ENCODE measurements at regions not wholly inside any gene's neighbourhood (a gene's known extent, or its start where the extent isn't known, plus 50 kb on each side); places are given as distances from the start of the nearest gene placed in this dataset.

- H3K4me2 ChIP-seq (ENCODE audit: low read depth, low read length): no peak overlapping the region
- CTCF ChIA-PET (ENCODE audit: low intra/inter-chr PET ratio, low total read pairs): no interaction called here
- H2AFZ ChIP-seq (ENCODE audit: low read length): no peak overlapping the region
- H3K9me3 ChIP-seq (ENCODE audit: low read length): no peaks in the 10 kb centered on the region
- WGBS (ENCODE audit: low lambda C conversion rate): 66% methylated on average over 11 of the region's 27 CpGs
- H3K79me2 ChIP-seq (ENCODE audit: insufficient read depth, low read length): no peaks in the 10 kb centered on the region
- intact Hi-C loops (cut with micrococcal nuclease; ENCODE audit: unreplicated experiment) (no loop called here), in situ Hi-C loops (cut with HindIII; ENCODE audit: extremely low pct_ligation_motif_present, low pct_unique_long_range_greater_than_20kb) (no loop called here)
- 0 out of 5 replicates have a peak, but pooled peaks cover 0 to 6% of the 10 kb centered on the region in 2 experiments for H3K27me3 ChIP-seq (ENCODE audit: control insufficient read depth in 1 of 2, insufficient read depth in 2 of 2, low read length in 2 of 2)
- BruUV-seq (replicated peaks): no TSS peak
- no peak overlapping the region for H3K4me3 ChIP-seq (replicated peaks in 1 of 3; ENCODE audit: insufficient read depth in 1 of 3, low read depth in 2 of 3, low read length in 3 of 3)
- no peaks in the 10 kb centered on the region for H3K4me1 ChIP-seq (ENCODE audit: insufficient read depth, low read length)
- H3K9ac ChIP-seq (ENCODE audit: insufficient read depth, low read depth, low read length): no peak overlapping the region
- POLR2A ChIA-PET: no interaction called here
- no peaks in the 10 kb centered on the region for H3K36me3 ChIP-seq (replicated peaks in 1 of 2; ENCODE audit: control insufficient read depth in 1 of 2, insufficient read depth in 2 of 2, low read length in 2 of 2)
- H3K27ac ChIP-seq (ENCODE audit: extremely low read length, insufficient read depth, low read length): no peak overlapping the region
- no peaks in the 10 kb centered on the region for H4K20me1 ChIP-seq (ENCODE audit: insufficient read depth, low read length)
- ATAC-seq (peak; percentile 81), DNase-seq (ENCODE audit: low spot score) (peak; percentile 31), FAIRE-seq (no peak)
- TF ChIP-seq, protein P1, sequence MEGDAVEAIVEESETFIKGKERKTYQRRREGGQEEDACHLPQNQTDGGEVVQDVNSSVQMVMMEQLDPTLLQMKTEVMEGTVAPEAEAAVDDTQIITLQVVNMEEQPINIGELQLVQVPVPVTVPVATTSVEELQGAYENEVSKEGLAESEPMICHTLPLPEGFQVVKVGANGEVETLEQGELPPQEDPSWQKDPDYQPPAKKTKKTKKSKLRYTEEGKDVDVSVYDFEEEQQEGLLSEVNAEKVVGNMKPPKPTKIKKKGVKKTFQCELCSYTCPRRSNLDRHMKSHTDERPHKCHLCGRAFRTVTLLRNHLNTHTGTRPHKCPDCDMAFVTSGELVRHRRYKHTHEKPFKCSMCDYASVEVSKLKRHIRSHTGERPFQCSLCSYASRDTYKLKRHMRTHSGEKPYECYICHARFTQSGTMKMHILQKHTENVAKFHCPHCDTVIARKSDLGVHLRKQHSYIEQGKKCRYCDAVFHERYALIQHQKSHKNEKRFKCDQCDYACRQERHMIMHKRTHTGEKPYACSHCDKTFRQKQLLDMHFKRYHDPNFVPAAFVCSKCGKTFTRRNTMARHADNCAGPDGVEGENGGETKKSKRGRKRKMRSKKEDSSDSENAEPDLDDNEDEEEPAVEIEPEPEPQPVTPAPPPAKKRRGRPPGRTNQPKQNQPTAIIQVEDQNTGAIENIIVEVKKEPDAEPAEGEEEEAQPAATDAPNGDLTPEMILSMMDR (CRISPR knock-in tag; IDR thresholded peaks at IDR 0.05): peak; percentile 59
- no peak for TF ChIP-seq ZNF614 (CRISPR knock-in tag; IDR thresholded peaks at IDR 0.05; ENCODE audit: borderline replicate concordance)
These were observed 1079.4 kb downstream of the TMEM121 start for GRCh38 chr14:106605548-106606448.

- no peak overlapping the region for H3K27ac ChIP-seq (ENCODE audit: extremely low read length, insufficient read depth, low read length)
- no peaks in the 10 kb centered on the region for H3K4me1 ChIP-seq (ENCODE audit: insufficient read depth, low read length)
- H3K9ac ChIP-seq (ENCODE audit: insufficient read depth, low read depth, low read length): no peak overlapping the region
- FAIRE-seq (no peak), ATAC-seq (no peak), DNase-seq (ENCODE audit: low spot score) (no peak)
- CTCF ChIA-PET (ENCODE audit: low intra/inter-chr PET ratio, low total read pairs): no interaction called here
- H4K20me1 ChIP-seq (ENCODE audit: insufficient read depth, low read length): no peaks in the 10 kb centered on the region
- 0% methylated on average over 2 of the region's 2 CpGs for WGBS (ENCODE audit: low lambda C conversion rate)
- H3K79me2 ChIP-seq (ENCODE audit: insufficient read depth, low read length): no peaks in the 10 kb centered on the region
- no TSS peak for BruUV-seq (replicated peaks)
- no peaks in the 10 kb centered on the region for H3K9me3 ChIP-seq (ENCODE audit: low read length)
- intact Hi-C loops (cut with micrococcal nuclease; ENCODE audit: unreplicated experiment) (no loop called here), in situ Hi-C loops (cut with HindIII; ENCODE audit: extremely low pct_ligation_motif_present, low pct_unique_long_range_greater_than_20kb) (no loop called here)
- H3K4me3 ChIP-seq (replicated peaks in 1 of 3; ENCODE audit: insufficient read depth in 1 of 3, low read depth in 2 of 3, low read length in 3 of 3): no peak overlapping the region
- POLR2A ChIA-PET: no interaction called here
- no peaks in the 10 kb centered on the region for H3K36me3 ChIP-seq (replicated peaks in 1 of 2; ENCODE audit: control insufficient read depth in 1 of 2, insufficient read depth in 2 of 2, low read length in 2 of 2)
- no peak overlapping the region for H3K4me2 ChIP-seq (ENCODE audit: low read depth, low read length)
- H3K27me3 ChIP-seq (ENCODE audit: control insufficient read depth in 1 of 2, insufficient read depth in 2 of 2, low read length in 2 of 2): 0 out of 5 replicates have a peak, but pooled peaks cover 0 to 6% of the 10 kb centered on the region in 2 experiments
- no peak overlapping the region for H2AFZ ChIP-seq (ENCODE audit: low read length)
- no peak for TF ChIP-seq SMAD1 (CRISPR knock-in tag; IDR thresholded peaks at IDR 0.05; ENCODE audit: borderline replicate concordance, low read depth)
- no peak for TF ChIP-seq NFATC3 (CRISPR knock-in tag; IDR thresholded peaks at IDR 0.05)
- TF ChIP-seq ZNF253 (CRISPR knock-in tag; IDR thresholded peaks at IDR 0.05; ENCODE audit: borderline replicate concordance): no peak
- TF ChIP-seq PHB2 (IDR thresholded peaks at IDR 0.05; ENCODE audit: partially characterized antibody): no peak
- no peak for TF ChIP-seq TRIM22 (IDR thresholded peaks at IDR 0.05)
- no peak for TF ChIP-seq NCOR1 (IDR thresholded peaks at IDR 0.05; ENCODE audit: borderline replicate concordance, low read length)
- TF ChIP-seq, protein P2, sequence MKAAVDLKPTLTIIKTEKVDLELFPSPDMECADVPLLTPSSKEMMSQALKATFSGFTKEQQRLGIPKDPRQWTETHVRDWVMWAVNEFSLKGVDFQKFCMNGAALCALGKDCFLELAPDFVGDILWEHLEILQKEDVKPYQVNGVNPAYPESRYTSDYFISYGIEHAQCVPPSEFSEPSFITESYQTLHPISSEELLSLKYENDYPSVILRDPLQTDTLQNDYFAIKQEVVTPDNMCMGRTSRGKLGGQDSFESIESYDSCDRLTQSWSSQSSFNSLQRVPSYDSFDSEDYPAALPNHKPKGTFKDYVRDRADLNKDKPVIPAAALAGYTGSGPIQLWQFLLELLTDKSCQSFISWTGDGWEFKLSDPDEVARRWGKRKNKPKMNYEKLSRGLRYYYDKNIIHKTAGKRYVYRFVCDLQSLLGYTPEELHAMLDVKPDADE (CRISPR knock-in tag; IDR thresholded peaks at IDR 0.05): no peak
- no peak for TF ChIP-seq ZNF740 (CRISPR knock-in tag; IDR thresholded peaks at IDR 0.05)
- no peak for TF ChIP-seq HOXA7 (CRISPR knock-in tag; IDR thresholded peaks at IDR 0.05)
These were observed 1080.6 kb downstream of the TMEM121 start for GRCh38 chr14:106606936-106607335.

Data from HepG2 (cell line).